SK-N-SH (cell line): ENCODE measurements at regions not wholly inside any gene's neighbourhood (a gene's known extent, or its start where the extent isn't known, plus 50 kb on each side); places are given as distances from the start of the nearest gene placed in this dataset.

ENCODE experiments used
- CTCF ChIA-PET: fragments of 300-600, 350-600 bp; formaldehyde crosslinking; extraction: SDS; loops from one replicate; lab custom pipeline; 2021; lab: Yijun Ruan, JAX
- POLR2A ChIA-PET: fragments of 350-600 bp; sonication (Branson Sonifier 250); formaldehyde crosslinking; extraction: SDS; loops from one replicate; lab custom pipeline; 2020; ENCODE audit warnings: antibody characterized with exemption, inconsistent platforms; lab: Yijun Ruan, JAX
- DNase-seq: peaks from one replicate; pipeline ENCODE4 v3.0.0; 2012
- H2AFZ ChIP-seq: fragments of 200-600 bp; sonication (generic); 2 replicates; pipeline ENCODE4 v1.8.1; 2016; ENCODE audit warnings: antibody characterized with exemption, mild to moderate bottlenecking, low read depth
- H3F3A ChIP-seq: fragments of 200-600 bp; sonication (generic); replicated peaks from 2 replicates; pipeline ENCODE3; 2016; ENCODE audit warnings: antibody characterized with exemption, mild to moderate bottlenecking; ENCODE audit not compliant: insufficient read depth
- H3K27ac ChIP-seq, 2 experiments: fragments of 200-500 bp in 1 of 2; fragments of 200-600 bp in 1 of 2; sonication (Bioruptor generic) in 1 of 2; sonication (generic), shearing (Covaris generic) in 1 of 2; 2 replicates each; pipeline versions ENCODE4 v1.5.1 to v1.6.1; 2014 to 2016; ENCODE audit warnings: low read depth in 2 of 2, inconsistent platforms in 1 of 2, low read length in 1 of 2, mild to moderate bottlenecking in 1 of 2, mixed read lengths in 1 of 2
- H3K27me3 ChIP-seq: fragments of 200-600 bp; sonication (generic), shearing (Covaris generic); 2 replicates; pipeline ENCODE4 v1.6.1; 2016; ENCODE audit warnings: mixed run types; ENCODE audit not compliant: insufficient read depth
- H3K36me3 ChIP-seq, 2 experiments: fragments of 200-500 bp in 1 of 2; fragments of 200-600 bp in 1 of 2; sonication (Bioruptor generic) in 1 of 2; sonication (generic) in 1 of 2; replicated peaks in 1 of 2; 2 replicates each; pipeline versions ENCODE3 to v1.5.1; 2014 to 2016; ENCODE audit warnings: low read length in 1 of 2, mild to moderate bottlenecking in 1 of 2; ENCODE audit not compliant: insufficient read depth in 2 of 2, control insufficient read depth in 1 of 2
- H3K4me1 ChIP-seq, 2 experiments: fragments of 200-500 bp in 1 of 2; fragments of 200-600 bp in 1 of 2; sonication (Bioruptor generic) in 1 of 2; sonication (generic), shearing (Covaris generic) in 1 of 2; 2 replicates each; pipeline versions ENCODE4 v1.5.1 to v1.6.1; 2014 to 2016; ENCODE audit warnings: low read depth in 1 of 2, low read length in 1 of 2, mixed run types in 1 of 2; ENCODE audit not compliant: insufficient read depth in 2 of 2, control insufficient read depth in 1 of 2
- H3K4me2 ChIP-seq: fragments of 200-600 bp; sonication (generic), shearing (Covaris generic); 2 replicates; pipeline ENCODE4 v1.6.1; 2017; ENCODE audit warnings: mixed run types
- H3K4me3 ChIP-seq, 2 experiments: fragments of 200-500 bp in 1 of 2; fragments of 200-600 bp in 1 of 2; sonication (Bioruptor generic) in 1 of 2; sonication (generic), shearing (Covaris generic) in 1 of 2; 2 replicates each; pipeline versions ENCODE4 v1.5.1 to v1.8.1; 2014 to 2016; ENCODE audit warnings: low read depth in 2 of 2, inconsistent platforms in 1 of 2, low read length in 1 of 2, mild to moderate bottlenecking in 1 of 2, mixed read lengths in 1 of 2, moderate library complexity in 1 of 2
- H3K79me2 ChIP-seq: fragments of 200-600 bp; sonication (generic); 2 replicates; pipeline ENCODE4 v1.8.1; 2017; ENCODE audit warnings: mild to moderate bottlenecking; ENCODE audit not compliant: insufficient read depth
- H3K9ac ChIP-seq: fragments of 200-600 bp; sonication (generic); 2 replicates; pipeline ENCODE4 v1.6.1; 2017; ENCODE audit warnings: mixed run types
- H3K9me2 ChIP-seq: fragments of 200-600 bp; sonication (generic); 2 replicates; pipeline ENCODE4 v1.6.1; 2017; ENCODE audit warnings: mixed run types
- H3K9me3 ChIP-seq: fragments of 200-600 bp; sonication (generic); 2 replicates; pipeline ENCODE4 v1.6.1; 2017; ENCODE audit warnings: mixed run types, mild to moderate bottlenecking, moderate library complexity
- H4K20me1 ChIP-seq: fragments of 200-600 bp; sonication (generic); 2 replicates; pipeline ENCODE4 v1.6.1; 2017; ENCODE audit warnings: mild to moderate bottlenecking, mixed run types; ENCODE audit not compliant: insufficient read depth
- EP300 ChIP-seq, 2 experiments: IDR thresholded peaks; 2 replicates each; pipeline versions ENCODE4 v1.4.0 to v1.6.1; 2012; ENCODE audit warnings: borderline replicate concordance in 1 of 2, low read depth in 1 of 2, low read length in 1 of 2
- MXI1 ChIP-seq: IDR thresholded peaks from 2 replicates; pipeline ENCODE4 v1.6.1; 2012; ENCODE audit warnings: mild to moderate bottlenecking, low read depth, low read length, improper control_type of control experiment
- RAD21 ChIP-seq: IDR thresholded peaks from 2 replicates; pipeline ENCODE4 v1.6.1; 2012; ENCODE audit warnings: mild to moderate bottlenecking, low read length
- REST ChIP-seq: IDR thresholded peaks from 2 replicates; pipeline ENCODE4 v1.6.1; 2012; ENCODE audit warnings: mild to moderate bottlenecking, low read depth, low read length, moderate library complexity
- SIN3A ChIP-seq: IDR thresholded peaks from 2 replicates; pipeline ENCODE4 v1.6.1; 2012; ENCODE audit warnings: low read depth, mild to moderate bottlenecking, low read length, moderate library complexity, borderline replicate concordance
- TCF12 ChIP-seq: IDR thresholded peaks from 2 replicates; pipeline ENCODE4 v1.4.0; 2012
- TEAD4 ChIP-seq: IDR thresholded peaks from 2 replicates; pipeline ENCODE4 v1.4.0; 2012; ENCODE audit warnings: mild to moderate bottlenecking, borderline replicate concordance; ENCODE audit not compliant: insufficient read depth
- ZBTB33 ChIP-seq: IDR thresholded peaks from 2 replicates; pipeline ENCODE4 v1.4.0; 2012; ENCODE audit warnings: low read depth, borderline replicate concordance
- WGBS: methylation state at CpG from one replicate; pipeline ENCODE4 v1.1.6; 2017; ENCODE audit warnings: low lambda C conversion rate; 5-methylcytosine and 5-hydroxymethylcytosine counted together

GRCh38 chr5:126171916-126172315 lies 251.3 kb upstream of the GRAMD2B start (continued):
- no peak for TF ChIP-seq REST

- H3F3A ChIP-seq: no peaks in the 10 kb centered on the region
- CTCF ChIA-PET: interaction anchor here (0.6 kb wide), 1 partner anchor 24 kb away, joined by 3 read pairs; no protein-coding TSS in a partner anchor
- no peak for TF ChIP-seq EP300 (IDR thresholded peaks at IDR 0.05; ENCODE audit: borderline replicate concordance in 1 of 2, low read depth in 1 of 2, low read length in 1 of 2)
- no peak for TF ChIP-seq SIN3A
- no peak for TF ChIP-seq TEAD4
- TF ChIP-seq MXI1: no peak
- TF ChIP-seq TCF12: no peak
- no peak for TF ChIP-seq REST
- no peak for TF ChIP-seq RAD21
- no peak for TF ChIP-seq ZBTB33
- TF ChIP-seq, all 33 proteins: peak for 0
- Histone ChIP-seq H3K4me2 (no peak overlapping the region), H3K4me3 (no peak overlapping the region), H2AFZ (no peak overlapping the region), H3K9me3 (no peaks in the 10 kb centered on the region), H4K20me1 (no peaks in the 10 kb centered on the region), H3K4me1 (no peaks in the 10 kb centered on the region), H3K79me2 (no peaks in the 10 kb centered on the region), H3K36me3 (no peaks in the 10 kb centered on the region), H3K27ac (no peak overlapping the region), H3K9me2 (no peaks in the 10 kb centered on the region), H3K27me3 (no peaks in the 10 kb centered on the region), H3K9ac (no peak overlapping the region)
- POLR2A ChIA-PET: no interaction called here
- DNase-seq: no peak
- 21% methylated on average over 1 of the region's 1 CpG for WGBS
Observed at GRCh38 chr5:126172812-126173211, 250.4 kb upstream of the GRAMD2B start.
